GM21447 (cell line): ENCODE measurements at regions not wholly inside any gene's neighbourhood (a gene's known extent, or its start where the extent isn't known, plus 50 kb on each side); places are given as distances from the start of the nearest gene placed in this dataset.
A peak's percentile ranks its signal among the peaks of the same experiment; 100 is the strongest.
"Not testable (repeated sequence)": the region's sequence is repeated elsewhere in the genome, so short reads cannot be mapped to it uniquely, and the experiment has no call there.

Experiments
- ATAC-seq: cut with Tn5 transposase; IDR thresholded peaks from one replicate; pipeline ENCODE4 v1.9.1; 2021; ENCODE audit not compliant: unreplicated experiment

- not testable (repeated sequence) for ATAC-seq
Measured at GRCh38 chr18:12179029-12179428, 75.1 kb upstream of the CIDEA start.

- peak; percentile 86 for ATAC-seq
Measured at GRCh38 chr18:12179697-12180577, 74.2 kb upstream of the CIDEA start.

GRCh38 chr18:12198797-12199196, 55.4 kb upstream of the CIDEA start:
- ATAC-seq = not testable (repeated sequence)

- peak; percentile 98 for ATAC-seq
Measured at GRCh38 chr18:12200186-12200585, 54.0 kb upstream of the CIDEA start.
